ENCODE measurements at regions not wholly inside any gene's neighbourhood (a gene's known extent, or its start where the extent isn't known, plus 50 kb on each side); places are given as distances from the start of the nearest gene placed in this dataset.
A peak's percentile ranks its signal among the peaks of the same experiment; 100 is the strongest.

GRCh38 chr4:140316799-140317198, 56.6 kb upstream of the SCOC start:
- no peak for DNase-seq (ENCODE audit: low spot score)

GRCh38 chr4:140315970-140316369, 57.5 kb upstream of the SCOC start:
- DNase-seq (ENCODE audit: low spot score), result no peak

GRCh38 chr4:140315438-140315837, 58.0 kb upstream of the SCOC start:
- no peak for DNase-seq (ENCODE audit: low spot score)

- no peak for DNase-seq (ENCODE audit: low spot score)
Measured at GRCh38 chr4:140315019-140315418, 58.4 kb upstream of the SCOC start.

GRCh38 chr4:140312100-140312499, 61.3 kb upstream of the SCOC start:
- DNase-seq (ENCODE audit: low spot score), result no peak

- no peak for DNase-seq (ENCODE audit: low spot score)
Measured at GRCh38 chr4:140311257-140311835, 62.1 kb upstream of the SCOC start.

GRCh38 chr4:140309124-140309870, 64.1 kb upstream of the SCOC start:
- no peak for DNase-seq (ENCODE audit: low spot score)

GRCh38 chr4:140308366-140309123, 64.9 kb upstream of the SCOC start:
- no peak for DNase-seq (ENCODE audit: low spot score)

- DNase-seq (ENCODE audit: low spot score), result no peak
Measured at GRCh38 chr4:140305053-140305452, 68.4 kb upstream of the SCOC start.

- DNase-seq (ENCODE audit: low spot score), result no peak
Measured at GRCh38 chr4:140304346-140304745, 69.1 kb upstream of the SCOC start.

GRCh38 chr4:140302151-140302859, 71.1 kb upstream of the SCOC start:
- DNase-seq (ENCODE audit: low spot score), result no peak

GRCh38 chr4:140300271-140300970, 73.0 kb upstream of the SCOC start:
- no peak for DNase-seq (ENCODE audit: low spot score)

GRCh38 chr4:140298001-140298400, 75.4 kb upstream of the SCOC start:
- no peak for DNase-seq (ENCODE audit: low spot score)

- DNase-seq (ENCODE audit: low spot score), result no peak
Measured at GRCh38 chr4:140297221-140297570, 76.2 kb upstream of the SCOC start.

GRCh38 chr4:140296335-140297220, 76.9 kb upstream of the SCOC start:
- peak; percentile 36 for DNase-seq (ENCODE audit: low spot score)

- no peak for DNase-seq (ENCODE audit: low spot score)
Measured at GRCh38 chr4:140293979-140294378, 79.5 kb upstream of the SCOC start.

GRCh38 chr4:140291259-140291658, 82.2 kb upstream of the SCOC start:
- DNase-seq (ENCODE audit: low spot score), result no peak

- no peak for DNase-seq (ENCODE audit: low spot score)
Measured at GRCh38 chr4:140289486-140289885, 84.0 kb upstream of the SCOC start.

- DNase-seq (ENCODE audit: low spot score), result no peak
Measured at GRCh38 chr4:140286456-140286855, 87.0 kb upstream of the SCOC start.

GRCh38 chr4:140284456-140284855, 89.0 kb upstream of the SCOC start:
- DNase-seq (ENCODE audit: low spot score), result no peak
